Smooth muscle cell (in vitro differentiated cells): ENCODE measurements at regions not wholly inside any gene's neighbourhood (a gene's known extent, or its start where the extent isn't known, plus 50 kb on each side); places are given as distances from the start of the nearest gene placed in this dataset.

ENCODE experiments used
- DNase-seq: peaks from one replicate; lab custom pipeline; 2025; ENCODE audit not compliant: unreplicated experiment; lab: John Stamatoyannopoulos, UW
- H2AFZ ChIP-seq: fragments of 200-600 bp; sonication (generic); 2 replicates; pipeline ENCODE4 v1.6.0; 2016; ENCODE audit warnings: antibody characterized with exemption, low read depth, mild to moderate bottlenecking
- H3F3A ChIP-seq: fragments of 200-600 bp; sonication (generic); 2 replicates; pipeline ENCODE4 v1.6.0; 2017; ENCODE audit warnings: antibody characterized with exemption, low read depth
- H3K27ac ChIP-seq: fragments of 200-600 bp; sonication (generic); 2 replicates; pipeline ENCODE4 v1.5.1; 2016; ENCODE audit warnings: low read depth, mild to moderate bottlenecking
- H3K27me3 ChIP-seq: fragments of 200-600 bp; sonication (generic); 2 replicates; pipeline ENCODE4 v1.6.1; 2016; ENCODE audit warnings: low read depth, mild to moderate bottlenecking
- H3K36me3 ChIP-seq: fragments of 200-600 bp; sonication (generic); 2 replicates; pipeline ENCODE4 v1.5.1; 2016; ENCODE audit warnings: low read depth
- H3K4me1 ChIP-seq: fragments of 200-600 bp; sonication (generic); 2 replicates; pipeline ENCODE4 v1.5.1; 2016; ENCODE audit warnings: low read depth
- H3K4me2 ChIP-seq: fragments of 200-600 bp; sonication (generic); 2 replicates; pipeline ENCODE4 v1.6.0; 2016; ENCODE audit warnings: mild to moderate bottlenecking
- H3K4me3 ChIP-seq: fragments of 200-600 bp; sonication (generic); 2 replicates; pipeline ENCODE4 v1.5.1; 2016; ENCODE audit warnings: mild to moderate bottlenecking
- H3K79me2 ChIP-seq: fragments of 200-600 bp; sonication (generic); 2 replicates; pipeline ENCODE4 v1.6.0; 2016; ENCODE audit warnings: low read depth, mild to moderate bottlenecking
- H3K9ac ChIP-seq: fragments of 200-600 bp; sonication (generic); 2 replicates; pipeline ENCODE4 v1.6.0; 2016; ENCODE audit warnings: low read depth
- H3K9me3 ChIP-seq: fragments of 200-600 bp; sonication (generic); replicated peaks from 2 replicates; pipeline ENCODE4 v1.5.1; 2016; ENCODE audit warnings: low read depth
- H4K20me1 ChIP-seq: fragments of 200-600 bp; sonication (generic); 2 replicates; pipeline ENCODE4 v1.6.0; 2016; ENCODE audit warnings: low read depth
- CTCF ChIP-seq: fragments of 200-600 bp; sonication (generic); IDR thresholded peaks from 2 replicates; pipeline ENCODE4 v1.5.1; 2017; ENCODE audit warnings: borderline replicate concordance, mild to moderate bottlenecking, antibody characterized with exemption; ENCODE audit not compliant: insufficient read depth, poor library complexity, severe bottlenecking
- WGBS: methylation state at CpG from one replicate; pipeline ENCODE4 v1.1.7; 2016; ENCODE audit warnings: low lambda C conversion rate; 5-methylcytosine and 5-hydroxymethylcytosine counted together

- Histone ChIP-seq H3K9me3 (no peaks in the 10 kb centered on the region), H4K20me1 (no peaks in the 10 kb centered on the region), H3K27me3 (no peaks in the 10 kb centered on the region), H2AFZ (no peak overlapping the region), H3K79me2 (no peaks in the 10 kb centered on the region), H3K36me3 (no peaks in the 10 kb centered on the region), H3K9ac (no peak overlapping the region), H3K4me1 (no peaks in the 10 kb centered on the region), H3K27ac (no peak overlapping the region), H3K4me3 (no peak overlapping the region), H3F3A (no peaks in the 10 kb centered on the region), H3K4me2 (no peak overlapping the region)
- TF ChIP-seq CTCF: no peak
- no peak for DNase-seq
- 81% methylated on average over 4 of the region's 4 CpGs for WGBS
Observed at GRCh38 chr1:189301235-189301634, 1176.4 kb downstream of the BRINP3 start.

- no peak overlapping the region for H2AFZ ChIP-seq
- H3K9ac ChIP-seq: no peak overlapping the region
Observed at GRCh38 chr1:189305279-189305678, 1172.4 kb downstream of the BRINP3 start.

GRCh38 chr1:189311915-189312314, 1165.7 kb downstream of the BRINP3 start:
- H4K20me1 ChIP-seq: no peaks in the 10 kb centered on the region
- no peak for DNase-seq
- no peaks in the 10 kb centered on the region for H3K36me3 ChIP-seq
- no peak overlapping the region for H3K9ac ChIP-seq
- no peaks in the 10 kb centered on the region for H3F3A ChIP-seq
- H3K4me3 ChIP-seq: no peak overlapping the region
- no peak overlapping the region for H2AFZ ChIP-seq
- TF ChIP-seq CTCF: no peak
- H3K9me3 ChIP-seq: no peaks in the 10 kb centered on the region
- H3K27ac ChIP-seq: no peak overlapping the region
- H3K79me2 ChIP-seq: no peaks in the 10 kb centered on the region
- H3K27me3 ChIP-seq: no peaks in the 10 kb centered on the region
- peaks cover 22% of the 10 kb centered on the region for H3K4me1 ChIP-seq
- WGBS: 94% methylated on average over 2 of the region's 2 CpGs
- no peak overlapping the region for H3K4me2 ChIP-seq

More at GRCh38 chr1:189305279-189305678, 1172.4 kb downstream of the BRINP3 start:
- Histone ChIP-seq H3K27me3 (no peaks in the 10 kb centered on the region), H3K4me2 (no peak overlapping the region), H3K27ac (no peak overlapping the region), H3K4me1 (no peaks in the 10 kb centered on the region), H4K20me1 (no peaks in the 10 kb centered on the region), H3K9me3 (no peaks in the 10 kb centered on the region), H3F3A (no peaks in the 10 kb centered on the region), H3K36me3 (no peaks in the 10 kb centered on the region), H3K79me2 (no peaks in the 10 kb centered on the region), H3K4me3 (no peak overlapping the region)
- no peak for TF ChIP-seq CTCF
- DNase-seq: no peak
- 72% methylated on average over 2 of the region's 2 CpGs for WGBS

- Histone ChIP-seq H3K9ac (no peak overlapping the region), H4K20me1 (no peaks in the 10 kb centered on the region), H3K4me3 (no peak overlapping the region), H3K36me3 (no peaks in the 10 kb centered on the region), H3K79me2 (no peaks in the 10 kb centered on the region), H3F3A (no peaks in the 10 kb centered on the region), H2AFZ (no peak overlapping the region), H3K9me3 (no peaks in the 10 kb centered on the region), H3K27ac (no peak overlapping the region), H3K4me1 (peaks cover 22% of the 10 kb centered on the region), H3K27me3 (no peaks in the 10 kb centered on the region), H3K4me2 (no peak overlapping the region)
- no peak for TF ChIP-seq CTCF
- DNase-seq: no peak
Observed at GRCh38 chr1:189312499-189312898, 1165.2 kb downstream of the BRINP3 start.
